Progenitor cell of endocrine pancreas (in vitro differentiated cells): ENCODE measurements at regions not wholly inside any gene's neighbourhood (a gene's known extent, or its start where the extent isn't known, plus 50 kb on each side); places are given as distances from the start of the nearest gene placed in this dataset.
"Not testable (repeated sequence)": the region's sequence is repeated elsewhere in the genome, so short reads cannot be mapped to it uniquely, and the experiment has no call there.

Source experiments
- DNase-seq: peaks from one replicate; pipeline ENCODE4 v3.0.0; 2021; ENCODE audit warnings: low spot score; ENCODE audit not compliant: unreplicated experiment
- H3K27ac Mint-ChIP-seq: 2 replicates; pipeline ENCODE4 v1.8.0; 2021; ENCODE audit warnings: mild to moderate bottlenecking, moderate library complexity, mixed read lengths
- H3K27me3 Mint-ChIP-seq: 2 replicates; pipeline ENCODE4 v1.8.0; 2021; ENCODE audit warnings: mixed read lengths
- H3K36me3 Mint-ChIP-seq: 2 replicates; pipeline ENCODE4 v1.8.0; 2022; ENCODE audit warnings: mixed read lengths; ENCODE audit not compliant: insufficient read depth
- H3K4me1 Mint-ChIP-seq: 2 replicates; pipeline ENCODE4 v1.8.0; 2021; ENCODE audit warnings: low read depth, mixed read lengths
- H3K4me3 Mint-ChIP-seq: 2 replicates; pipeline ENCODE4 v1.8.0; 2021; ENCODE audit warnings: low read depth, mild to moderate bottlenecking, moderate library complexity, mixed read lengths
- H3K9me3 Mint-ChIP-seq: 2 replicates; pipeline ENCODE4 v1.8.0; 2021; ENCODE audit warnings: low read depth, mixed read lengths
- CTCF ChIP-seq: fragments of 200-600 bp; sonication (generic); IDR thresholded peaks from one replicate; pipeline ENCODE4 v1.5.0; 2021; ENCODE audit warnings: antibody characterized with exemption, mild to moderate bottlenecking; ENCODE audit not compliant: unreplicated experiment

- no peak for TF ChIP-seq CTCF
- Mint-ChIP-seq H3K27me3 (no peaks in the 10 kb centered on the region), H3K36me3 (no peaks in the 10 kb centered on the region), H3K4me3 (no peak overlapping the region), H3K27ac (no peak overlapping the region), H3K4me1 (no peaks in the 10 kb centered on the region), H3K9me3 (no peaks in the 10 kb centered on the region)
- DNase-seq = no peak
These were observed 172.7 kb upstream of the NOL4 start for GRCh38 chr18:34397286-34397896.

GRCh38 chr18:34399892-34400291 is 175.2 kb upstream of the NOL4 start:
- H3K4me1 Mint-ChIP-seq = no peaks in the 10 kb centered on the region
- H3K27ac Mint-ChIP-seq = no peak overlapping the region
- no peaks in the 10 kb centered on the region for H3K36me3 Mint-ChIP-seq
- TF ChIP-seq CTCF = no peak
- H3K9me3 Mint-ChIP-seq = no peaks in the 10 kb centered on the region
- no peak overlapping the region for H3K4me3 Mint-ChIP-seq
- H3K27me3 Mint-ChIP-seq = no peaks in the 10 kb centered on the region
- no peak for DNase-seq

- DNase-seq = no peak
- H3K27me3 Mint-ChIP-seq = no peaks in the 10 kb centered on the region
- H3K9me3 Mint-ChIP-seq = no peaks in the 10 kb centered on the region
- no peak for TF ChIP-seq CTCF
- no peak overlapping the region for H3K27ac Mint-ChIP-seq
- no peaks in the 10 kb centered on the region for H3K4me1 Mint-ChIP-seq
- no peak overlapping the region for H3K4me3 Mint-ChIP-seq
- H3K36me3 Mint-ChIP-seq = no peaks in the 10 kb centered on the region
These were observed 176.1 kb upstream of the NOL4 start for GRCh38 chr18:34400834-34401233.

GRCh38 chr18:34401775-34402174 is 177.1 kb upstream of the NOL4 start:
- no peak for DNase-seq
- Mint-ChIP-seq H3K27me3 (no peaks in the 10 kb centered on the region), H3K9me3 (no peaks in the 10 kb centered on the region), H3K4me1 (no peaks in the 10 kb centered on the region), H3K4me3 (no peak overlapping the region), H3K36me3 (no peaks in the 10 kb centered on the region), H3K27ac (no peak overlapping the region)
- TF ChIP-seq CTCF = no peak

GRCh38 chr18:34407471-34407870 is 182.8 kb upstream of the NOL4 start:
- not testable (repeated sequence) for H3K9me3 Mint-ChIP-seq, DNase-seq, H3K4me3 Mint-ChIP-seq, H3K27me3 Mint-ChIP-seq, H3K27ac Mint-ChIP-seq, H3K4me1 Mint-ChIP-seq, H3K36me3 Mint-ChIP-seq

GRCh38 chr18:34411952-34412351 is 187.2 kb upstream of the NOL4 start:
- H3K9me3 Mint-ChIP-seq = no peaks in the 10 kb centered on the region
- TF ChIP-seq CTCF = no peak
- H3K27me3 Mint-ChIP-seq = no peaks in the 10 kb centered on the region
- H3K27ac Mint-ChIP-seq = no peak overlapping the region
- H3K4me3 Mint-ChIP-seq = no peak overlapping the region
- H3K36me3 Mint-ChIP-seq = no peaks in the 10 kb centered on the region
- H3K4me1 Mint-ChIP-seq = no peaks in the 10 kb centered on the region
- DNase-seq = no peak
